ENCODE measurements at regions not wholly inside any gene's neighbourhood (a gene's known extent, or its start where the extent isn't known, plus 50 kb on each side); places are given as distances from the start of the nearest gene placed in this dataset.
"Not testable (repeated sequence)": the region's sequence is repeated elsewhere in the genome, so short reads cannot be mapped to it uniquely, and the experiment has no call there.

DNA sequence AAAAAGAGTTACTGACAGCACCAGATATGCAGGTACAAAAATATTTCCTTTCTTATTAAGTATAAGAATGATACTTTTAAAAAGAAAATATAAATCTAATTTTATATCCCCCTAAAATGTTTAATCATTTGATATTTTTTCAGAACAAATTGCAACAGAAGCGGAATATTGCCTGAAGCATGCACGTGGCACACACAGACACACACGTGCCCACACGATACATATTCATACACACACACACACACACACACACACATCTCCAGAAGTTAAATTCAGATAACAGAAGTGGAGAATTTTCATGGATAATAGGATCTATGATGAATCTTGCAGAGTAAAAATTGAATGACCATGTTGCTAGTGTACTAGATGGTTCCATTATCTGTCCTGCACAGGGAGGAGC, 445.2 kb downstream of the GPAT3 start:
- DNase-seq = no peak

DNA sequence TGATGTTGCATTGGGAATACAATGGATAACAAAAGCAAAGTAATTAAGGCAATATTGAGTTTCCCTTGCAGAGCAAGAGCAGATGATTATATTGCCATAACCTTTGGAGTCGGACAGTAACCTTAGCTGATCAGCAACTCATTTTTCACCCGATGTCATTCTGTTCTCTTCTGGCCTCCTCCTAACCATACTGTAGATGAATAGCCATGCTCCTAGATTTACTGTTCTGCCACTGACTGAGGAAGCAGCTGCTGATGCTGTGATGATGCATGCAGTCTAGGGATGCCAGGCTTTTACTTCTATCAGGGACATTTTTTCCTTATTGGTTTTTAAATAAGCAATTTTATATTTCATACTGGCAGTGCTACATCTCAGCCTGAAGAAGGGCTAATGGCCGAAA, 443.9 kb downstream of the GPAT3 start:
- DNase-seq = no peak

DNA sequence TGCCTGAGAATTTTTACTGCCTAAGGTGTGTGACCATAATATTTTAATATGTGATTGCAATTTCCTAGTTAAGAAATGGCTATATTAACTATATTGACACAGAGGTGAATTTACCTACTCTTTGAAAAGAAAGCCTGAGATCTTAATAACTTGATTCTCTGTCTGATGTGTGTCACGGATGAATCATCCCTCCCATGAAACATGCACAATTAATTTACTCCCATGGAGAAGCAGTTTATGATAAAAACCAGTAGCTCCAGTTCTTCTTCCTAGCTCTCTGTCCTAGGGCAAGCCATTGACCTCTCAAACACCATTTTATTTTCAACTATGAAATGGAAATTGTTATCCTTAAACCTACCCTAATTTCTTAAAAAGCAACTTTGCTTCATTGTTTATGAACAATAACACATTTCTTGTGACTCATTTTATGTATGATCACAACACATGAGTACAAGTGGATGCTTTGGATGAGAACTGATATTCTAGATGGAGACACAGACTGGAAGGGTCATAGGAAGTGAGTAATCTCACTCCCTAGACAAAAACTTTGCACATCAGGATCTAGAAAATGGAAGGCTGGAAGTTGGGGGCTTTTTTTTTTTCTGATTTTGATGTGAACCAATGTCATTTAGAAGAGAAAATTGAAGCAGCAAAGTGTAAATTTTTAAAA, 438.3 kb downstream of the GPAT3 start:
- no peak for DNase-seq

DNA sequence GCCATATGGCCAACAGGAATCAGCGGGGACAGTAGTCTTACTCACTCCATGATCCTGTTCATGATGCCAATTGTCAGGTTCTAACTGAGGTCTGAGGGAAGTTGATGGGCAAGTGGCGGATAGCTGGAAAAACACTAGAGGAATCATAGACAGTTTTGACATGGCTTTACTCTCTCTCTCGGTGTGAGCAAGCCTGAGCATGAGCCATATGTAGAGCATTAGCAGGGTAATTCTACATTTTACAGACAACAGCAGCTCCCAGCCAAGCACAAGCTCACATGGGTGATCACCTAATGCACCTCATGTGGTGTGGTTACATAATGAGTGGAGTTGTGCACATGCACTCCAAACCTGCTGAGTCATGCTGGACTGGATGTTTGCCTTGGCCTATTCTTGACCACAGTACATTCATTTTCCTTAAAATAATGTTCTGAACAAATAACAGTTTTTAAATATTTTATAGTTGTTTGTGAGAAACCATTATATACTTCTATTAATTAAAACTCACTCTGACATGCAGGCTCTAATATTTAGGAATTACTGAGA, 429.2 kb downstream of the GPAT3 start:
- no peak for DNase-seq

DNA sequence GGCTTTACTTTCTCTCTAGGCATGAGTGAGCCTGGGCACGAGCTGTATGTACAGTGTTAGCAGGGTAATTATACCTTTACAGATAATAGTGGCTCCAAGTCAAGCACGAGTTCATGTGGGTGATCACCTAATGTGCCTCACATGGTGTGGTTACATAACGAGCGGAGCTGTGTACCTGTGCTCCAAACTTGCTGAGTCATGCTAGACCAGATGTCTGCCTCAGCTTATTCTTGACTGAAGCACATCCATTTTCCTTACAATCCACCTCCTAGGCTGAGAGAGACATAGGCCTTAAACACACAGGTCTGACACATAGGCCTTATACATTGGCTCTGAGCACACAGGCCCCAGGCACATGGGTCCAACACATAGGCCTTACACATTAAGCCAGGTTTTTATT, 426.6 kb downstream of the GPAT3 start:
- no peak for DNase-seq

DNA sequence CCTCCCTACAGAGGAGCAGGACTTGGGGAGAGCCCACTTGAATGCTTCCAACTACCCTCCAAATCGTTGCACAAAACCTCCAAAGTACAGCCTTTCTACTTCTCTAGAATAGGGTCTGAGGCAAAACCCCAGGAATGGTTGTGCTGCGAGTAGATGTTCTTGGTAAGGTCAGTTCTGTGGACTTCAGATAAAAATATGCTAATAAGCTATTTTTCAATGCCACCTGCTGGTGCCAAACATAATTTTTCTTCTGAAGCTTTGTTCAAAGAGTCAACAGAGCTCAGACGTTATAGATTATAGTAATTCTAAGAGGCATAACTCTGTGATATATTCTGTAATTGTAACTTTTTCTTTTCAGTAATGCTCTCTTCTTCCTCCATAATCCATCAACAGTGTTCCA, 425.7 kb downstream of the GPAT3 start:
- DNase-seq = no peak

DNA sequence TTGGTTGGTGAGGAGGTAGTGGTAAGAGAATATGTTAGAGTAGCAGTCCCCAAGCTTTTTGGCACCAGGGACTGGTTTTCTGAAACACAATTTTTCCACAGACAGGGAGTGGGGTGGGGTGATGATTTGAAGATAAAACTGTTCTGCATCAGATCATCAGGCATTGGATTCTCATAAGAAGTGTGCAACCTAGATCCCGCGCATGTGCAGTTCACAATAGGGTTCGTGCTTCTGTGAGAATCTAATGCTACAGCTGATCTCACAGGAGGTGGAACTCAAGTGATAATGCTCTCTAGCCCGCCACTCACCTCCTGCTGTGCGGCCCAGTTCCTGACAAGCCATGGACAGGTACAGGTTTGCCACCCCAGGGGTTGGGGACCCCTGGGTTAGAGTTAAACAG, 423.3 kb downstream of the GPAT3 start:
- DNase-seq = no peak

DNA sequence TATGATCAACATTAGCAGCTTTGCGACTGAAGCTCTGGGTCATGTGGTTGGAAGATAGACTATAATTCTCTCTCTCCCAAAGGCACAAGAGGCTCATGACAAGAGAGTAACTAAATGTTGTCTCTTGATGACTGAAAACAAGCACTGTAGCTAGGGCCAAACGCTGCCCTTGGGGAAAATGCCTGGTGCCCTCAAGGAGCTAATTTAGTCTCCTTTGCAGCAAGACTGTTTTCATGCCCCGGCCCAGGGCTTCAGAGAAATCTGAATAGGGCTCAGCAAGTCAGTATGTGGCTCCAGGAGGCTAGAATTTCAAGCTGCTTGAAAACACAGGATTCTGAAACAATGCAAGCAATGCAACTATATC, 411.9 kb downstream of the GPAT3 start:
- DNase-seq = no peak

DNA sequence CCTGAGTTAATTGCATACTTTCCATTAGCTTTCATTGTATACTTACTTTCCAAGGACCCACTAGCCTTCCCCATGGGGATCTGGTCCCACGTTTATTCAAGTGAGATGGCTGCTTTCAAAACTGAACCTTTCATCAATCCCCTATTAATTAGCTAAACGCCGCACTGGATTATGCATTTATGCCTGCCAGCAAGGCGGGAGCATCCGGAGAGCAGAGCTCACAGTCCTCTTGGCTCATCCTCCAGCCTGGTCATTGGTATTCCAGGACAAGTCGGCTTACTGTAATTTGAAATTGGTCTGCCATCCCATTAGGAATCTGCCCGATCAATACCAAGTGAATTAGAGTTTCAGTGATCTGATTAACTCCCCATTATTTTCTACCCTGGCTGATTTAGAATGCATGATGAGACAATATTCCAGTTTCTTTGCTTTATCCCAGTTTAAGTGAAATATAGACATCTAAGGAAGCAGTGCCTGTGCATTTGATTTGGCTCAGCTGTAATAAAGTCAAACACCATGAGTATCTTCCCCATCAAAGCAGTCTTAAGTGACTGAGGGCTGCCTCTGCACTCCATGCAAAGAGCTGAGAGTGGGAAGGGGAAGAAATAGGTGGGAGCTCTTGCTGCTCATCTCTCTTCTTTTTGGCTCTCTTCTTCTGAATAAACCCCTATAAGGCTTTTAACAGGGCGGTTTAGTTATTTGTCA, 411.4 kb downstream of the GPAT3 start:
- DNase-seq = no peak

DNA sequence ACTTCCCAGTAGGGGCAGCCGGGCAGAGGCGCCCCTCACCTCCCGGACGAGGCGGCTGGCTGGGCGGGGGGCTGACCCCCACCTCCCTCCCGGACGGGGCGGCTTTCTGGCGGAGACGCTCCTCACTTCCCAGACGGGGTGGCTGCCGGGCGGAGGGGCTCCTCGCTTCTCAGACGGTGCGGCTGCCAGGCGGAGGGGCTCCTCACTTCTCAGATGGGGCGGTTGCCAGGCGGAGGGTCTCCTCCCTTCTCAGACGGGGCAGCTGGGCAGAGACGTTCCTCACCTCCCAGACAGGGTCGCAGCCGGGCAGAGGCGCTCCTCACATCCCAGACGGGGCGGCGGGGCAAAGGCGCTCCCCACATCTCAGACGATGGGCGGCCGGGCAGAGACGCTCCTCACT, 407.8 kb downstream of the GPAT3 start:
- not testable (repeated sequence) for DNase-seq

DNA sequence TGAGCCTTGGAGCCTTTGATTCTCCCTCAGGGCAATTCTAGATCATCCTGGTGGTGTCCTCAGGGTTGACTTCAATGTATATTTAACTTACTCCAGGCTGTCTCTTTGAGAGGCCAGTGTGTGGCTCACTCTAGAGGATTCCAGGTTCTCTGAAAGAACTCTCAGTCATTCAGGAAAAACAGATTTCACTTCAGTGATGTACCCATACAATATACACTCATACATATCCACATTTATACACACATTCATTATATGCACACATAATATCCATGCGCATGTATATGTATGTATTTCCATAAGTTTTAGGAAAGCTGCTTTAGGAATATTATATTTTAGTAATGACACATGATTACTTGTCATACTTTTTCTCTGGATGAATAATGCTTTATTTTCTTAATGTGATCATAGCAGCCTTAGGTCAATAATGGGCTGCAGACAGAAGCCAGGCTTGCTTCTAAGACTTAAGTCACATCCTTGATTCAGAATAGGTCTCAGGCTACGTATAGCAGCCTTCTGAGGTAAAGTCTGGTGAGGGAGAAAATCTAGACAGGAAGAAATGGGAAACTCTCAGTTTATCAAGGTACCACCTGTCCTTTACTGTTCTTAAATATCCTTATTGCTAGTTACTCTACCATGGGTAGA, 397.0 kb downstream of the GPAT3 start:
- no peak for DNase-seq

DNA sequence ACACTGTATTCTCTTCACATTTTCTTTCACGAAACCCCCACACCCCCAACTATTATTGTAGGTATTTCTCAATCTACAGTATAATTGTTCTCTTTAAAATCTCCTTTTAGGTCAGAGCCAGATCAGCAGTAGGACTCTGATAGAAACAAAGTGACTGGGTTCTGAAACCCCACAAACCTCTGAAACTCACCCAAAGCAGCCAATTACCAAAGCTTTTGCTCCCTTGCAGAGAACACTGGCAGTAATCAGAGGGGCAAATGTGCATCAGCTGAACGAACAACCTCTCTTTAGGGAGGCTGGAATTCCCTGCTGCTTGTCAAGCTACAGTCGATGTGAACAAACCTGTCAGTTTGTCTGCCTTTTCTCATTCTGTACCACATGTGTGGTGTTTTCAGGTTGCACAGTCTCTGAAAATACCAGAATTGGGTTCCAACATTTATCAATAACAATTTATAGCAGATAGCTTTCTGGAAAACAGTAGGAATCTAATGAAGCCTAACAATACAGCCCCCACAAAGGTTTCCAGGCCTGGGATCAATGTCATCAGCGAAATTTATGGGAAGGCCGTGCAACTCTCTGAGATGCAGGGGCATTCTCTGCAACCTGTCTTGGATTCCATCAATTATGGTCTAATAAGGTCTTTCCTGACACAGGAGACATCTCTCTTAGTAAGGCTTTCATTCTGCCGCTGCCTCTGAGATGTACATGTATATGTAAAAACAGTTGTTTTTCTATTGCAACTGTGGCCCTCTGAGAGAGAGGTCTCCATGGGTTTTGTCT, 395.9 kb downstream of the GPAT3 start:
- no peak for DNase-seq

DNA sequence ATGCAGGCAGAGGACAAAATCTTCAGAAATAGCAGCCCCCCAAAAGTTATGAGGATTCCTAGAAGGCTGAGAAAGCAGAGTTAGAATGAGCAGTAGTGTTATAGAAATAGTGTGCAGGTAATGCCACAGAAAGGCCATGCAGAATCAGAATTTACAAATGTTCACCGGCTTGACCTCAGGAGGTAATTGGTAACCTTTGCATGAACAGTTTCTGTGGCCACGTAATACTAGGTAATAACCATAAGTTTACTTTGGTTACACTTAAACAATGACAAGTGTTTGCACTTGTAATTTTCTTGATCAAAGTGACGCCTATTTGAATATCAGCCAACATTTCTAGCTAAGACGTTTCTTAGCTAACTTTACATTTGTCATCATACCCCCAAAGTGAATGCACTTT, 393.6 kb downstream of the GPAT3 start:
- DNase-seq = no peak

DNA sequence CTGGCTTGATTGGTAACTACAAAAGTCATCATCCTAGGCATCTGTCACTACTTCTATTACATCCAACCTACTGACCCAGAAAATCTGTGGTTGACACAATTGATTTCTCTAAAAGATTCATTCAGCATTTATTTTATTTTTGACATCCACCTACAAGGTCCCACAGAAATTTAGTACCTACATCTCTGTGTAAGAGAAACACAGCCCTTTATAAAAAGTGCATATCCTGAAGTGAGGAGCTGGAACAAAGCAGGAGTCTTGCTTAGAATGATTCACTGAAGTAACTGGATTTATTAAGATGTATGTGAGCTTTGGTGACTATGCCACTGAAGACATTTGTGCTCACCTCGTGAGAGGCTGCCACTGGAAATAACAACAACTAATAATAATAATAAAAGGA, 391.0 kb downstream of the GPAT3 start:
- no peak for DNase-seq

DNA sequence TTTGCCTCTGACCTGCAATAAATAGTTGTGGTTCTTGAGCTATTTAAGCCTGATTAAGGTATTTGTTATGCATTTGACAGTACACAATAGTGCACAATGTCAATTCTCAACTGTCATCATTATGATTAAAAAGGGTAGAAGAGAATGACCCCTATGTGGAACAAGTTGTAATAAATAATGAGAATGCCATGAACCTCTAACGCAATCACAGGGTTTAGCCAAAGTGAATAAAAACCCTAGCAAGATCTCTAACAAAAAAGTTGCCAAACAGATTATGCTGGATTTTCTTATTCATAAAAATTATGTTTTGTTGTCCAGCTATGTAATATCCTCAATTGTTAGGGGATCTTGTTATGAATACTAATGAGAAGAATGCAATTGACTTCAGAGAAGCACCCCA, 387.4 kb downstream of the GPAT3 start:
- DNase-seq = no peak

DNA sequence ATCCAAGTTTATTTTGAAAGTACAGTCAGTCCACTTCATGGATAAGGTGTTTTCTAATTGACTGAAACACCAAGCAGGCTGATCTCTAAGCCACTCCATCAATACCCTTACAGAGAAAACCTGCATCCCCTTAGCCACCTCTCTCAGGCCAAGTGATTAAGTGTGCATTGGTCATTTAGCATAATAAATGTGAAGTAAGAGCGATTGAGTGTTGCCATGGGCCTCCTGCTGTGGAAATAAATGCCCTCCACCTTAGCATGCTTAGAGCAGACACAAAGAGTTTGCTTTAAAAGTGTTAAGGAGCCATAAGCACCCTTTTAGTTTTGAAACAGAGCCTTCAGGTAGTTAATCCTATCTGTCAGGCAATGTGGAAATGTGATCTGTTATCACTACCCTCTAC, 386.5 kb downstream of the GPAT3 start:
- DNase-seq = no peak

DNA sequence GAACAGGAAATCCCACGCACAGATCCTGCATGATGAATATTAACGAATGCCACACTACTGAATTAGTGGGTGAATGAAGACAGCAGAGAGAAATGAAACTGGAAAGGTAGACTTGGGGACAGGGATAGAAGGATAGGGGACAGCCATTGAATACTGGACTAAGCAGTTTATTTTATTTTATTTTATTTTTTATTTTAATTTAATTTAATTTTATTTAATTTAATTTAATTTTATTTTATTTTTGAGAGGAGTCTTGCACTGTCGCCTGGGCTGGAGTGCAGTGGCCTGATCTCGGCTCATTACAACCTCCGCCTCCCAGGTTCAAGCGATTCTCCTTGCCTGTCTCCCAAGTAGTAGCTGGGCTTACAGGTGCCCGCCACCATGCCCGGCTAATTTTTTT, 385.2 kb downstream of the GPAT3 start:
- DNase-seq = no peak

DNA sequence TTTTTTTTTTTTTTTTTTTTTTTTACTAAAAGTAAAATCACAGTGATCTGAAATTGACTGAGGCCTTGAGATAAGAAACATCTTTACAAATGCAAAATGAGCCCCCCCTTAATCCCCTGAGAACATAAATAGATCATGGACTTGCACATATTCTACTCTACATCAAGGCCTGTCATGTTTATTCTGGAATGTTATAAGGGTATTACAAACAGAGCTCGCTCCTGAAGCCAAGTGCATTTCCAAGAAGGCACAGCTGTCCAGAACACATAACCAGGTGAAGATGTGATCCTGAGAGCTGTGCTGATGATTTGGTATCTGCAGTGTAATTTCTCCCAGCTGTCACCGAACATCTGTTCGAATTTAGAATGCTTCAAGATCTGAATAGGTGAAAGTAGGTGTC, 384.5 kb downstream of the GPAT3 start:
- no peak for DNase-seq

DNA sequence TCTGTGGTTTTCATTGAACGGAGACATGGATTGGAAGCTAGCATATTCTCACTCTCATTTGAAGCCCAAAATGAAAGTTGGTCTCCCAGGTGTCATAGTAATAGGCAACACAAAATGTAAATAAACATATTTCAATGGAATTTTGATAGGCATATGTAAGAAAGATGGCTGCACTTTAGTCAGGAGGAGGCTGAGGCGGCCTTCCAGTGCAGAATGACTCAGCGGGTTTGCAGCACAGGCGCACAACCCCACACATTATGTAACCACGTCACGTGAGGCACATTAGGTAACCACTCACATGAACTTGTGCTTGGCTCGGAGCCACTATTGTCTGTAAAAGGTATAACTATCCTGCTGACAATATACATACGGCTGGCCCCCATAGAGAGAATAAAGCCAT, 381.7 kb downstream of the GPAT3 start:
- no peak for DNase-seq

DNA sequence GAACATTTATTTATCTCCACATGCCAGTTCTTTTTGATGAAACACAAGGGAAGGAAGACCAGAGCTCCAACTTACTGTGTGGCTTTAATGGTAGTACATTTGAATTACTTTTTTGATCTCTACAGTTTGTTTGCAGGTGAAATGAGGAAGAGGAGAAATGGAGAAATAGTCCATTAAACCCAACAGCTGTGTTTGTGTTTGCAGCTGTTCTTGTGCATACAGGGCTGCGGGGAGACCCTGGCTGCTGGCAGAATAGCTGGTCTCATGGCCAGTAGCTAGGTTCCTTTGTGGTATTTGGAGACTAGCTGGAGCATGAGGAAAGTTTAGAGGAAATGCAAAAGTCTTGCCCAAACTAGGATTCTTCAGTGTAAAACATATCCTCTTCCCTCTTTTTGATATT, 374.8 kb downstream of the GPAT3 start:
- DNase-seq = no peak

DNA sequence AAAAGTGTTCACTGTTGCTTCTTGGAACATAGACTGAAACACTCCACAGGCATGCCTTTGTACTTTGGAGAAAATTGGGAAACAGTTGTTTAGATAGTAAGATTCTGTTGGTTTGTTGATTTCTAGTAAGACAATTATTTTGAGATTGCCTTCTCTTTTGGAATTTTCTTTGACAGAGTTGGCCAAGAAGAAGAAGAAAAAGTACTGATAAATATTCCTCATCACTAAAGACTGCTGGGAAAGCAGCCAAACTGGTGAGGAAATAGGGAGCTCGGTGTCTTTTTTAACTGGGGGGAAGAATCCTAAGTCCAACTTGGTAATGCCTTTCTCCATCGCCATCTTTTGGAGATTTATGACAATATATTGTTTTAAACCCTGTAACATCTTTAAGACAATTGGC, 370.7 kb downstream of the GPAT3 start:
- DNase-seq = no peak

DNA sequence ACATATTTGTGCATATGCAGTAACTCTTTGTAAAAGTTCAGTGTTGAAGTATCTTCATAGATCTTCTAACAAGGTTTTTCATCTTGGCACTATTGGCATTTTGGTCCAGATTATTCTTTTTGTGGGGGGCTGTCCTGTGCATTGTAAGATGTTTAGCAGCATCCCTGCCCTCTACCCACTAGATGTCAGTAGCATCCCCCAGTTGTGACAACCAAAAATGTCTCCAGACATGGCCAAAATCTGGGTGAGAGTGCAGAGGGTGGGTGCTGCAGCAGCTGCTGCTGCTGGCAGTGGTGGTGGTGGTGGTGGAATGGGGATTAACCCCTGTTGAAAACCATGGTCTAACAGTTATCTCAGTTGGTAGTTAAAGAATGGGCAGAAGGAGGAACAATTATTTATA, 370.0 kb downstream of the GPAT3 start:
- DNase-seq = no peak

DNA sequence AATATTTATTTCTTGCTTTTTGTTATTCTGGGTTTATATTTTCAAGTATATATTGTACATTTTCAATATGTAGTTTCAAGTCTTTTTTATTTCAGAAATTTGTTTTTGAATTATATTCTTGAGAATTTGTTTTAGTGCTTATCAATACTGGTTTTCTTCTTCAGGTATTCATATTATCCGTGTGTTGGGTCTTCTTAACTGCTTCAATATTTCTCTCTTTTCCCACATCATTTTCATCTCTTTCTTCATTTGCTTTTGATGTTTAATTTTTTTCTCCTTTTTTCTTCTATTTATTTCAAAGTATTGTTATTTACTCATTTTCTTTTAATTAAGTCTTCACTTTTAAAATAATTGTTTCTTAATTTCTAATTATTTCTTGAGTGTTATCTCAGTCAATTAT, 367.8 kb downstream of the GPAT3 start:
- not testable (repeated sequence) for DNase-seq

DNA sequence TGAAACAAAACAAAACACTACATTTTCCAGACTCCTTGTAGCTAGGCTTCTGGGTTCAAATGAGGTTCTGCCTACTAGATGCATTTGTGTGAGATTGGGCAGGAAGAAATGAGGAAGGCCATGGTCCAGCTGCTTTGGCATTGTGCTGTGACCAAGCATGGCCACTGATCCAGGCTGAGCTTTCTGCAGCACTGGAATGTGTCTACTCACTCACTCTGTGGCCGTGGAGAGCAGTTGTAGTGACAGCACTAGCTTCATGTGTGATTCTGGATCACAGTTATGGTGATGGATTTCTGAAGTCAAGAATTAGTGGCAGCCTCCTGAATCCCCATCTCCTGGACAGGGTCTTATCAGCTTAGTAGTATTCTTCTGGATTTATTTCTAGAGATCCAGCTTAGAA, 358.9 kb downstream of the GPAT3 start:
- no peak for DNase-seq
